ENCODE measurements at regions not wholly inside any gene's neighbourhood (a gene's known extent, or its start where the extent isn't known, plus 50 kb on each side); places are given as distances from the start of the nearest gene placed in this dataset.

DNA sequence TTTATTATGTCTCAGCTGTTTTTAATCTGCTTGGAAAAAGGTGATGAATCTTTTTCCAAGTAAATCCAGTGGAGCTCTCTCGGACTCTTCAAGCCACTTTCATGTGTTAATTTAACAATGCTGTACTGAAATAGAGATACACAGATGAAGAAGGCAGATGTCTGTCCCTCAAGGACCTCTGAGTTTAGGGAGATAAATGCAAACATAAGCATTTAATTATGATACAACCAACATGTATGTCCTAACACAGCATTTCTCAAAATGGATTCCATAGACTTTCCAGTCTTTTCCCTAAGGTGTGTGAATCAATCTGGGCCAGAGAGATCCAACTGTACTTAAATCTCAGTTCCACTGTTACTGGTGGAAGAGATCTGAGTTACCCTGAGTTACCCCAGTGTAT is 262.4 kb downstream of the RND3 start:
- H3K4me1 ChIP-seq: no peaks in the 10 kb centered on the region
- H3K27ac ChIP-seq: no peak overlapping the region
- H3K4me3 ChIP-seq: no peak overlapping the region
- 69 to 75% methylated on average over 1 of the region's 1 CpG for WGBS, 2 donors (ENCODE audit: low coverage in 1 of 2)
- H3K27me3 ChIP-seq: no peaks in the 10 kb centered on the region
- intact Hi-C loops (cut with DNase I; ENCODE audit: low total_unique reads): no loop called here
- no peak for DNase-seq
- no peaks in the 10 kb centered on the region for H3K9me3 ChIP-seq
- TF ChIP-seq POLR2AphosphoS5 (IDR thresholded peaks at IDR 0.05) (no peak), POLR2A (IDR thresholded peaks at IDR 0.05) (no peak), EP300 (IDR thresholded peaks at IDR 0.05; ENCODE audit: low read depth) (no peak)
- TF ChIP-seq, protein P1, sequence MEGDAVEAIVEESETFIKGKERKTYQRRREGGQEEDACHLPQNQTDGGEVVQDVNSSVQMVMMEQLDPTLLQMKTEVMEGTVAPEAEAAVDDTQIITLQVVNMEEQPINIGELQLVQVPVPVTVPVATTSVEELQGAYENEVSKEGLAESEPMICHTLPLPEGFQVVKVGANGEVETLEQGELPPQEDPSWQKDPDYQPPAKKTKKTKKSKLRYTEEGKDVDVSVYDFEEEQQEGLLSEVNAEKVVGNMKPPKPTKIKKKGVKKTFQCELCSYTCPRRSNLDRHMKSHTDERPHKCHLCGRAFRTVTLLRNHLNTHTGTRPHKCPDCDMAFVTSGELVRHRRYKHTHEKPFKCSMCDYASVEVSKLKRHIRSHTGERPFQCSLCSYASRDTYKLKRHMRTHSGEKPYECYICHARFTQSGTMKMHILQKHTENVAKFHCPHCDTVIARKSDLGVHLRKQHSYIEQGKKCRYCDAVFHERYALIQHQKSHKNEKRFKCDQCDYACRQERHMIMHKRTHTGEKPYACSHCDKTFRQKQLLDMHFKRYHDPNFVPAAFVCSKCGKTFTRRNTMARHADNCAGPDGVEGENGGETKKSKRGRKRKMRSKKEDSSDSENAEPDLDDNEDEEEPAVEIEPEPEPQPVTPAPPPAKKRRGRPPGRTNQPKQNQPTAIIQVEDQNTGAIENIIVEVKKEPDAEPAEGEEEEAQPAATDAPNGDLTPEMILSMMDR (IDR thresholded peaks at IDR 0.05): no peak
- in situ Hi-C loops (cut with MboI; ENCODE audit: low pct_ligation_motif_present in 1 of 4, low pct_unique_long_range_greater_than_20kb in 1 of 4, low sequenced_read_pairs in 3 of 4): no loop called here
- no peaks in the 10 kb centered on the region for H3K36me3 ChIP-seq

DNA sequence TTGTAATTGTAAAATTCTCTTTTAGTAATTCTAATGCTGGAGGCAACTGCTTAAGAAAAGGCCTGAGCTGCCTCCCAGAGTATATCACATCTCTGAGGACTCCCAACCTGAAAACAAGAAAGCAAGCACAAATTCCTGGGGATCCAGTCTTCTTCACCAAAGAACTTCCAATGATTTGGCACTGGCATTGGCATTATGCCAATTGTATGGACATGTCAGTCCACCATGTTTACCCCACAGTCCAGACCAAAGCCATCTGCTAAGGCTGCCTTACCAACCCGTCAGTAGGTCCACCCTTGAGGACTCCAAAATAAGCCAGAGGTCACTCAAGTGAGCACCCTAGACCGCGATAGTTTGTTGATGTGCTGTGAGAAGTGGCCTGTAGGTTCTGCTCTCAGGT is 263.1 kb downstream of the RND3 start:
- Histone ChIP-seq H3K4me1 (no peaks in the 10 kb centered on the region), H3K27me3 (no peaks in the 10 kb centered on the region), H3K4me3 (no peak overlapping the region), H3K36me3 (no peaks in the 10 kb centered on the region), H3K9me3 (no peaks in the 10 kb centered on the region), H3K27ac (no peak overlapping the region)
- TF ChIP-seq POLR2A (IDR thresholded peaks at IDR 0.05): no peak
- TF ChIP-seq, protein P1 (IDR thresholded peaks at IDR 0.05): no peak
- TF ChIP-seq POLR2AphosphoS5 (IDR thresholded peaks at IDR 0.05): no peak
- no peak for TF ChIP-seq EP300 (IDR thresholded peaks at IDR 0.05; ENCODE audit: low read depth)
- 93 to 100% methylated on average over 3 of the region's 3 CpGs for WGBS, 2 donors (ENCODE audit: low coverage in 1 of 2)
- no peak for DNase-seq
- in situ Hi-C loops (cut with MboI; ENCODE audit: low pct_ligation_motif_present in 1 of 4, low pct_unique_long_range_greater_than_20kb in 1 of 4, low sequenced_read_pairs in 3 of 4): no loop called here
- intact Hi-C loops (cut with DNase I; ENCODE audit: low total_unique reads): no loop called here

DNA sequence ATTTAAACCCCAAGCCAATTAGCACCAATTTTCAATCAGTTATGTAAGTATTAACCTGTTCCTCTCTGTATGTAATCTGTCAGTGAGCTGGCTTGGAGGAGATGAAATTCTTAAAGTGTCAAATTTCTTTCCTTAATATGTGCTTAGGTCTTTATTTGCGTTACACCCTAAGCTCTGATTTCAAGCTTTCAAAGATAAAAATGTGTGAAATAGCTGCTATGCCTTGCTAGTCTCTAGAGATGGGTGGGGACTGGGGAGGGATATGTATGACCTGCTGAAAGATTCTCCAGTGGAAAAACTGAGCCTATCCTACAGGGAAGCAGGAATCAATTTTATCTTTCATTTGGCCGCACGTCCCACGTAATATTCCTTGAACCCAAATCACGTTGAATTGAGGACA is 264.5 kb downstream of the RND3 start:
- Histone ChIP-seq H3K4me1 (no peaks in the 10 kb centered on the region), H3K27me3 (no peaks in the 10 kb centered on the region), H3K36me3 (no peaks in the 10 kb centered on the region), H3K9me3 (no peaks in the 10 kb centered on the region), H3K4me3 (no peak overlapping the region), H3K27ac (no peak overlapping the region)
- in situ Hi-C loops (cut with MboI; ENCODE audit: low pct_ligation_motif_present in 1 of 4, low pct_unique_long_range_greater_than_20kb in 1 of 4, low sequenced_read_pairs in 3 of 4): no loop called here
- TF ChIP-seq POLR2A (IDR thresholded peaks at IDR 0.05) (no peak), EP300 (IDR thresholded peaks at IDR 0.05; ENCODE audit: low read depth) (no peak), POLR2AphosphoS5 (IDR thresholded peaks at IDR 0.05) (no peak)
- TF ChIP-seq, protein P1 (IDR thresholded peaks at IDR 0.05): no peak
- WGBS, 2 donors (ENCODE audit: low coverage in 1 of 2): 95 to 100% methylated on average over 5 of the region's 5 CpGs
- intact Hi-C loops (cut with DNase I; ENCODE audit: low total_unique reads): no loop called here
- DNase-seq: no peak

DNA sequence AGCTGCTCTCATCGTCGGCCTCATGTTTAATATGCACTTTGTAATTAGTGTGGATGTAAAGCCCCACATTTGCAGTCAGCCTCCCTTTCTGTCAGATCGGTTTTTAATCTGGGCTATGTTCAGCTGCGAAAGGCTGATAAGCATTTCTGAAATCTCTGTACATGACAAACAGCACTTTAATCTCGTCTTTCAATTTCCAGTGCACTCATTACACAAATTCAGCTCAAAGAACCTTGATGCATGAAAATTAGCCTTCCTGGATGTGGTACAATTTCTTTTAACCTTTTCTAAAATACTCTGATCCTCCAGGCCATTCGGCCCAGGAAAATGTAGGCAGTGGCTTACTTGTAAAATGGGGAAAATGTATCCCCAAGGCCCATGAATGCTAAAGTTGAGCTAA is 265.1 kb downstream of the RND3 start:
- no peak overlapping the region for H3K27ac ChIP-seq

More for the DNA sequence above, 265.1 kb downstream of the RND3 start:
- no peaks in the 10 kb centered on the region for H3K4me1 ChIP-seq
- TF ChIP-seq, protein P1 (IDR thresholded peaks at IDR 0.05): no peak
- TF ChIP-seq POLR2AphosphoS5 (IDR thresholded peaks at IDR 0.05) (no peak), POLR2A (IDR thresholded peaks at IDR 0.05) (no peak), EP300 (IDR thresholded peaks at IDR 0.05; ENCODE audit: low read depth) (no peak)
- H3K36me3 ChIP-seq: no peaks in the 10 kb centered on the region
- no peak for DNase-seq
- no peak overlapping the region for H3K4me3 ChIP-seq
- intact Hi-C loops (cut with DNase I; ENCODE audit: low total_unique reads) (no loop called here), in situ Hi-C loops (cut with MboI; ENCODE audit: low pct_ligation_motif_present in 1 of 4, low pct_unique_long_range_greater_than_20kb in 1 of 4, low sequenced_read_pairs in 3 of 4) (no loop called here)
- no peaks in the 10 kb centered on the region for H3K27me3 ChIP-seq
- 90 to 92% methylated on average over 5 to 6 of the region's 6 CpGs for WGBS, 2 donors (ENCODE audit: low coverage in 1 of 2)
- no peaks in the 10 kb centered on the region for H3K9me3 ChIP-seq
